Body of pancreas (tissue), 4 donors: ENCODE measurements at regions not wholly inside any gene's neighbourhood (a gene's known extent, or its start where the extent isn't known, plus 50 kb on each side); places are given as distances from the start of the nearest gene placed in this dataset.

ENCODE experiments used
- CTCF ChIP-seq, 7 experiments: fragments of 450-650 bp in 4 of 7; fragments of 200-600 bp in 3 of 7; sonication (generic) in 3 of 7; IDR thresholded peaks; one replicate each; pipeline ENCODE4 v1.5.1; 2016 to 2019; ENCODE audit warnings: antibody characterized with exemption in 7 of 7
- POLR2A ChIP-seq, 3 donors: fragments of 450-650 bp; IDR thresholded peaks; one replicate each; pipeline ENCODE4 v1.6.1; 2016; ENCODE audit warnings: antibody characterized with exemption in 3 of 3, mild to moderate bottlenecking in 2 of 3

GRCh38 chr6:132131351-132131750, 180.2 kb upstream of the CCN2 start:
- TF ChIP-seq POLR2A (IDR thresholded peaks at IDR 0.05), result no peak
- no peak for TF ChIP-seq CTCF (IDR thresholded peaks at IDR 0.05)
